ENCODE measurements at regions not wholly inside any gene's neighbourhood (a gene's known extent, or its start where the extent isn't known, plus 50 kb on each side); places are given as distances from the start of the nearest gene placed in this dataset.

DNA sequence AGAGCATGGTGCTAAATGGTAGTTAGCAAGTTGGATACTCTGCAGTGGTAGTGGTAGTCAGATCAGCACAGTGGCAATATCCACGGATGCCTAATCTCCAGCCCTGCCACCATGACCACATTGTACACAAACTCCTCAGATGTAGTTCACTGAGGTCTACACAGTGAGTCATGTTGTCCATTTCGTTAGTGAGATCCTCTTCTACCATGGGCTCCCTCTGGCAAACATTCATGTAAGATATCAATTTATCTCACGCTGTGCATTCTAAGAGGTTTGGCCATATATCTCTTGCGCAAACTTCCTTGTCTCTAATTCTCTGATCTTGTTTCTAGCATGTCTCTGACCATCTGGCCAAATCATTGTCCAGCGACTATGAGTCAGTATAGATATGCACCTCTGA lies 58.2 kb downstream of the POLR1D start:
- Histone ChIP-seq H2AFZ (ENCODE audit: low read depth) (no peak overlapping the region), H3K36me3 (replicated peaks in 1 of 2; ENCODE audit: control insufficient read depth in 1 of 2, insufficient read depth in 2 of 2, low read length in 1 of 2) (no peaks in the 10 kb centered on the region), H3K79me2 (ENCODE audit: insufficient read depth) (no peaks in the 10 kb centered on the region), H3K27ac (ENCODE audit: low read depth in 2 of 2, low read length in 1 of 2) (no peak overlapping the region), H3F3A (replicated peaks; ENCODE audit: insufficient read depth) (no peaks in the 10 kb centered on the region), H4K20me1 (ENCODE audit: insufficient read depth) (no peaks in the 10 kb centered on the region), H3K9me2 (no peaks in the 10 kb centered on the region), H3K4me1 (ENCODE audit: control insufficient read depth in 1 of 2, insufficient read depth in 2 of 2, low read depth in 1 of 2, low read length in 1 of 2) (no peaks in the 10 kb centered on the region), H3K4me3 (ENCODE audit: low read depth in 2 of 2, low read length in 1 of 2) (no peak overlapping the region), H3K9me3 (no peaks in the 10 kb centered on the region), H3K4me2 (no peak overlapping the region), H3K9ac (no peak overlapping the region), H3K27me3 (ENCODE audit: insufficient read depth) (no peaks in the 10 kb centered on the region)
- DNase-seq: no peak
- WGBS (ENCODE audit: low lambda C conversion rate): 13% methylated on average over 4 of the region's 5 CpGs
- POLR2A ChIA-PET: no interaction called here
- CTCF ChIA-PET: no interaction called here
- no peak for TF ChIP-seq GATA2 (CRISPR knock-in tag; IDR thresholded peaks at IDR 0.05)
- TF ChIP-seq, protein P1, sequence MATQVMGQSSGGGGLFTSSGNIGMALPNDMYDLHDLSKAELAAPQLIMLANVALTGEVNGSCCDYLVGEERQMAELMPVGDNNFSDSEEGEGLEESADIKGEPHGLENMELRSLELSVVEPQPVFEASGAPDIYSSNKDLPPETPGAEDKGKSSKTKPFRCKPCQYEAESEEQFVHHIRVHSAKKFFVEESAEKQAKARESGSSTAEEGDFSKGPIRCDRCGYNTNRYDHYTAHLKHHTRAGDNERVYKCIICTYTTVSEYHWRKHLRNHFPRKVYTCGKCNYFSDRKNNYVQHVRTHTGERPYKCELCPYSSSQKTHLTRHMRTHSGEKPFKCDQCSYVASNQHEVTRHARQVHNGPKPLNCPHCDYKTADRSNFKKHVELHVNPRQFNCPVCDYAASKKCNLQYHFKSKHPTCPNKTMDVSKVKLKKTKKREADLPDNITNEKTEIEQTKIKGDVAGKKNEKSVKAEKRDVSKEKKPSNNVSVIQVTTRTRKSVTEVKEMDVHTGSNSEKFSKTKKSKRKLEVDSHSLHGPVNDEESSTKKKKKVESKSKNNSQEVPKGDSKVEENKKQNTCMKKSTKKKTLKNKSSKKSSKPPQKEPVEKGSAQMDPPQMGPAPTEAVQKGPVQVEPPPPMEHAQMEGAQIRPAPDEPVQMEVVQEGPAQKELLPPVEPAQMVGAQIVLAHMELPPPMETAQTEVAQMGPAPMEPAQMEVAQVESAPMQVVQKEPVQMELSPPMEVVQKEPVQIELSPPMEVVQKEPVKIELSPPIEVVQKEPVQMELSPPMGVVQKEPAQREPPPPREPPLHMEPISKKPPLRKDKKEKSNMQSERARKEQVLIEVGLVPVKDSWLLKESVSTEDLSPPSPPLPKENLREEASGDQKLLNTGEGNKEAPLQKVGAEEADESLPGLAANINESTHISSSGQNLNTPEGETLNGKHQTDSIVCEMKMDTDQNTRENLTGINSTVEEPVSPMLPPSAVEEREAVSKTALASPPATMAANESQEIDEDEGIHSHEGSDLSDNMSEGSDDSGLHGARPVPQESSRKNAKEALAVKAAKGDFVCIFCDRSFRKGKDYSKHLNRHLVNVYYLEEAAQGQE (IDR thresholded peaks at IDR 0.05; ENCODE audit: low read depth, low read length): no peak
- TF ChIP-seq EP300 (IDR thresholded peaks at IDR 0.05; ENCODE audit: borderline replicate concordance in 1 of 2, low read depth in 1 of 2, low read length in 1 of 2): no peak
- no peak for TF ChIP-seq SMC3 (IDR thresholded peaks at IDR 0.05; ENCODE audit: low read depth, low read length)
- no peak for TF ChIP-seq TEAD4 (IDR thresholded peaks at IDR 0.05; ENCODE audit: borderline replicate concordance, insufficient read depth)
- TF ChIP-seq YY1 (IDR thresholded peaks at IDR 0.05; ENCODE audit: low read depth): no peak

DNA sequence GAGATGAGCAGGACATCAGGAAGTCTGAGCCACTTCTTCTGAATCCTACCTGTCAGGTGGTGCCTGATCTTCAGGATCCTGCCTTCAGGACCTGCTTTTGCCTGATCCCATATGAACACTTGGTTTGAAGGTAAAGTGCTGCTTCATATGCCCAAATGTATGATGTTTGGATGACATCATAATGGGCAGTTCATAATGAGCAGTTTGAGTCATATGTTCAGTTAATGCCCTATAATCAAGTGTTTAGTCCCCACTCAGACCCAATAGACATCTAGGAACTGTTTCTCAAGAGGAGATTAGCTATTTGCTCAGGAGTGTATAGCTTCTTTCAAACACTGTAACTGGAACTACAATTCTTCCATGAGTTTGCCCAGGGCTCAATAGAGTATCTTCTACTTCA lies 58.8 kb downstream of the POLR1D start:
- Histone ChIP-seq H3K9me2 (no peaks in the 10 kb centered on the region), H3K27me3 (ENCODE audit: insufficient read depth) (no peaks in the 10 kb centered on the region), H3F3A (replicated peaks; ENCODE audit: insufficient read depth) (no peaks in the 10 kb centered on the region), H3K9me3 (no peaks in the 10 kb centered on the region), H3K79me2 (ENCODE audit: insufficient read depth) (no peaks in the 10 kb centered on the region), H3K9ac (no peak overlapping the region), H3K4me2 (no peak overlapping the region), H2AFZ (ENCODE audit: low read depth) (no peak overlapping the region), H4K20me1 (ENCODE audit: insufficient read depth) (no peaks in the 10 kb centered on the region), H3K27ac (ENCODE audit: low read depth in 2 of 2, low read length in 1 of 2) (no peak overlapping the region), H3K4me1 (ENCODE audit: control insufficient read depth in 1 of 2, insufficient read depth in 2 of 2, low read depth in 1 of 2, low read length in 1 of 2) (no peaks in the 10 kb centered on the region), H3K4me3 (ENCODE audit: low read depth in 2 of 2, low read length in 1 of 2) (no peak overlapping the region), H3K36me3 (replicated peaks in 1 of 2; ENCODE audit: control insufficient read depth in 1 of 2, insufficient read depth in 2 of 2, low read length in 1 of 2) (no peaks in the 10 kb centered on the region)
- ChIA-PET POLR2A (no interaction called here), CTCF (no interaction called here)
- no peak for TF ChIP-seq YY1 (IDR thresholded peaks at IDR 0.05; ENCODE audit: low read depth)
- TF ChIP-seq, protein P1 (IDR thresholded peaks at IDR 0.05; ENCODE audit: low read depth, low read length): no peak
- TF ChIP-seq, protein P2, sequence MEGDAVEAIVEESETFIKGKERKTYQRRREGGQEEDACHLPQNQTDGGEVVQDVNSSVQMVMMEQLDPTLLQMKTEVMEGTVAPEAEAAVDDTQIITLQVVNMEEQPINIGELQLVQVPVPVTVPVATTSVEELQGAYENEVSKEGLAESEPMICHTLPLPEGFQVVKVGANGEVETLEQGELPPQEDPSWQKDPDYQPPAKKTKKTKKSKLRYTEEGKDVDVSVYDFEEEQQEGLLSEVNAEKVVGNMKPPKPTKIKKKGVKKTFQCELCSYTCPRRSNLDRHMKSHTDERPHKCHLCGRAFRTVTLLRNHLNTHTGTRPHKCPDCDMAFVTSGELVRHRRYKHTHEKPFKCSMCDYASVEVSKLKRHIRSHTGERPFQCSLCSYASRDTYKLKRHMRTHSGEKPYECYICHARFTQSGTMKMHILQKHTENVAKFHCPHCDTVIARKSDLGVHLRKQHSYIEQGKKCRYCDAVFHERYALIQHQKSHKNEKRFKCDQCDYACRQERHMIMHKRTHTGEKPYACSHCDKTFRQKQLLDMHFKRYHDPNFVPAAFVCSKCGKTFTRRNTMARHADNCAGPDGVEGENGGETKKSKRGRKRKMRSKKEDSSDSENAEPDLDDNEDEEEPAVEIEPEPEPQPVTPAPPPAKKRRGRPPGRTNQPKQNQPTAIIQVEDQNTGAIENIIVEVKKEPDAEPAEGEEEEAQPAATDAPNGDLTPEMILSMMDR (IDR thresholded peaks at IDR 0.05): no peak
- DNase-seq: no peak
